Spleen (tissue), 11 donors: ENCODE measurements at regions not wholly inside any gene's neighbourhood (a gene's known extent, or its start where the extent isn't known, plus 50 kb on each side); places are given as distances from the start of the nearest gene placed in this dataset.
A peak's percentile ranks its signal among the peaks of the same experiment; 100 is the strongest.

Source experiments
- DNase-seq: peaks from one replicate; pipeline ENCODE4 v3.0.0-alpha.2; 2020
- H3K27ac ChIP-seq, 8 donors: fragments of 200-600 bp; sonication (generic) in 7 of 8; 1 replicate in 4 of 8; 2 replicates in 4 of 8; pipeline versions ENCODE4 v1.5.0 to v1.8.0; 2016 to 2021; ENCODE audit warnings: inconsistent platforms in 4 of 8, mild to moderate bottlenecking in 4 of 8, moderate library complexity in 1 of 8
- H3K27me3 ChIP-seq, 7 donors: fragments of 200-600 bp; sonication (generic) in 6 of 7; replicated peaks in 1 of 7; 1 replicate in 4 of 7; 2 replicates in 3 of 7; pipeline versions ENCODE4 v1.5.0 to v1.8.0; 2016 to 2021; ENCODE audit warnings: inconsistent platforms in 3 of 7, mild to moderate bottlenecking in 1 of 7
- H3K36me3 ChIP-seq, 6 donors: fragments of 200-600 bp; sonication (generic) in 5 of 6; 1 replicate in 4 of 6; 2 replicates in 2 of 6; pipeline versions ENCODE4 v1.5.0 to v1.8.0; 2016 to 2021; ENCODE audit warnings: inconsistent platforms in 2 of 6
- H3K4me1 ChIP-seq, 6 donors: fragments of 200-600 bp; sonication (generic) in 5 of 6; 1 replicate in 3 of 6; 2 replicates in 3 of 6; pipeline versions ENCODE4 v1.5.0 to v1.8.0; 2016 to 2021; ENCODE audit warnings: inconsistent platforms in 3 of 6
- H3K4me3 ChIP-seq, 8 donors: fragments of 200-600 bp; sonication (generic) in 7 of 8; 1 replicate in 4 of 8; 2 replicates in 4 of 8; pipeline versions ENCODE4 v1.5.0 to v1.8.0; 2016 to 2021; ENCODE audit warnings: inconsistent platforms in 4 of 8, mild to moderate bottlenecking in 4 of 8, moderate library complexity in 2 of 8
- H3K9me3 ChIP-seq, 8 donors: fragments of 200-600 bp; sonication (generic) in 7 of 8; 1 replicate in 4 of 8; 2 replicates in 4 of 8; pipeline versions ENCODE4 v1.5.0 to v1.8.0; 2016 to 2021; ENCODE audit warnings: inconsistent platforms in 4 of 8
- POLR2A ChIP-seq, 3 donors: fragments of 450-650 bp; IDR thresholded peaks; one replicate each; pipeline ENCODE4 v1.5.1; 2017; ENCODE audit warnings: antibody characterized with exemption in 3 of 3, mild to moderate bottlenecking in 1 of 3
- POLR2AphosphoS5 ChIP-seq, 3 donors: sonication (generic); formaldehyde crosslinking; IDR thresholded peaks; one replicate each; pipeline ENCODE4 v1.5.1; 2017; ENCODE audit warnings: antibody characterized with exemption in 3 of 3
- WGBS, 5 donors: extraction: QIAGEN DNeasy Blood & Tissue Kit in 3 of 5; methylation state at CpG; one replicate each; pipeline versions ENCODE4 v1.1.5 to v1.1.7; 2013 to 2018; 5-methylcytosine and 5-hydroxymethylcytosine counted together
- intact Hi-C: fragments of 100-400 bp; cut with DNase I; formaldehyde crosslinking; loops from one replicate; pipeline ENCODE4 v1.15.0; 2023; ENCODE audit warnings: low total_unique reads
- TF ChIP-seq, protein P1 (sequence below), 11 experiments: fragments of 200-600 bp in 7 of 11; fragments of 450-650 bp in 4 of 11; sonication (generic) in 4 of 11; IDR thresholded peaks in 8 of 11; conservative IDR thresholded peaks in 3 of 11; 1 replicate in 7 of 11; 2 replicates in 4 of 11; pipeline versions ENCODE4 v1.4.0 to v1.8.0; 2016 to 2021; ENCODE audit warnings: antibody characterized with exemption in 11 of 11, inconsistent platforms in 4 of 11, mild to moderate bottlenecking in 1 of 11
- donor health status: healthy with polysubstance abuse.
- donor health status: DM: no; HTN: no; CAD: no; lungs with moderate emphysema.
- donor health status: DM: no; HTN: no; CAD: no.
- donor health status: Bipolar disorder and iron deficiency.
- donor health status: healthy.
- donor health status: DM: no; HTN: no; CAD: no.
- donor health status: DM: yes; HTN: yes; CAD: no.

- peaks cover 0 to 14% (median 7%) of the 10 kb centered on the region in 6 donors for H3K4me1 ChIP-seq
- no peaks in the 10 kb centered on the region for H3K36me3 ChIP-seq
- 0 to 2% (median 1%) methylated on average over 27 of the region's 27 CpGs for WGBS, 5 donors
- no peak overlapping the region for H3K27ac ChIP-seq
- no peak for DNase-seq
- TF ChIP-seq POLR2AphosphoS5 (IDR thresholded peaks at IDR 0.05) (no peak), POLR2A (IDR thresholded peaks at IDR 0.05) (no peak)
- TF ChIP-seq, protein P1, sequence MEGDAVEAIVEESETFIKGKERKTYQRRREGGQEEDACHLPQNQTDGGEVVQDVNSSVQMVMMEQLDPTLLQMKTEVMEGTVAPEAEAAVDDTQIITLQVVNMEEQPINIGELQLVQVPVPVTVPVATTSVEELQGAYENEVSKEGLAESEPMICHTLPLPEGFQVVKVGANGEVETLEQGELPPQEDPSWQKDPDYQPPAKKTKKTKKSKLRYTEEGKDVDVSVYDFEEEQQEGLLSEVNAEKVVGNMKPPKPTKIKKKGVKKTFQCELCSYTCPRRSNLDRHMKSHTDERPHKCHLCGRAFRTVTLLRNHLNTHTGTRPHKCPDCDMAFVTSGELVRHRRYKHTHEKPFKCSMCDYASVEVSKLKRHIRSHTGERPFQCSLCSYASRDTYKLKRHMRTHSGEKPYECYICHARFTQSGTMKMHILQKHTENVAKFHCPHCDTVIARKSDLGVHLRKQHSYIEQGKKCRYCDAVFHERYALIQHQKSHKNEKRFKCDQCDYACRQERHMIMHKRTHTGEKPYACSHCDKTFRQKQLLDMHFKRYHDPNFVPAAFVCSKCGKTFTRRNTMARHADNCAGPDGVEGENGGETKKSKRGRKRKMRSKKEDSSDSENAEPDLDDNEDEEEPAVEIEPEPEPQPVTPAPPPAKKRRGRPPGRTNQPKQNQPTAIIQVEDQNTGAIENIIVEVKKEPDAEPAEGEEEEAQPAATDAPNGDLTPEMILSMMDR (IDR thresholded peaks at IDR 0.05 in 8 of 11, conservative IDR thresholded peaks at IDR 0.05 in 3 of 11), result no peak
- intact Hi-C loops, result no loop called here
- peaks cover 0 to 88% (median 27%) of the 10 kb centered on the region in 7 donors for H3K27me3 ChIP-seq
- H3K4me3 ChIP-seq, result peak overlapping the region in 3 of 8 donors; percentile 11 to 54 (median 28)
- peaks cover 0 to 20% (median 0%) of the 10 kb centered on the region in 8 donors for H3K9me3 ChIP-seq
Measured at GRCh38 chr6:27091661-27092315, 155.7 kb upstream of the PRSS16 start.

DNA sequence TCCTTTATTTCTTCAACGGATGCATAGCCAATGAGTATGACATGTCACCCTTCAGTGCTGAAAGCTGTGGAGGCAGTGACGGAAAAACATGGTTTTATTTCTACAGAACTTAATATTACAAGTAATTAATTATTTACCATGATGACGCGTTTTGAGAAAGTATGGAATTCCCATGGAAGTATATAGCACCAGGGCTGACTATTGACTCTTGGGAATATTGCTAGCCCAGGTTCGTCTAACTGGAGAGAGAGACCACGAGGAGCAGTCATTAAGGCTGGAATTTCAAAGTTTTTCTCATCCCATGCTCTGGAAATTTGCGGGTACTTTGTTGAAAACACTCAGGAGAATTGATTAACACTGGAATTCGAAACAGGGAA lies 155.2 kb upstream of the PRSS16 start:
- Histone ChIP-seq H3K9me3 (peaks cover 0 to 20% (median 0%) of the 10 kb centered on the region in 8 donors), H3K36me3 (no peaks in the 10 kb centered on the region), H3K27me3 (peaks cover 0 to 88% (median 27%) of the 10 kb centered on the region in 7 donors), H3K27ac (no peak overlapping the region), H3K4me3 (peak overlapping the region in 2 of 8 donors; percentile 28 to 54), H3K4me1 (peaks cover 0 to 19% (median 11%) of the 10 kb centered on the region in 6 donors)
- intact Hi-C loops, result no loop called here
- 35 to 48% (median 46%) methylated on average over 8 of the region's 8 CpGs for WGBS, 5 donors
- DNase-seq, result no peak
- TF ChIP-seq POLR2A (IDR thresholded peaks at IDR 0.05) (no peak), POLR2AphosphoS5 (IDR thresholded peaks at IDR 0.05) (no peak)
- TF ChIP-seq, protein P1 (IDR thresholded peaks at IDR 0.05 in 8 of 11, conservative IDR thresholded peaks at IDR 0.05 in 3 of 11), result no peak

DNA sequence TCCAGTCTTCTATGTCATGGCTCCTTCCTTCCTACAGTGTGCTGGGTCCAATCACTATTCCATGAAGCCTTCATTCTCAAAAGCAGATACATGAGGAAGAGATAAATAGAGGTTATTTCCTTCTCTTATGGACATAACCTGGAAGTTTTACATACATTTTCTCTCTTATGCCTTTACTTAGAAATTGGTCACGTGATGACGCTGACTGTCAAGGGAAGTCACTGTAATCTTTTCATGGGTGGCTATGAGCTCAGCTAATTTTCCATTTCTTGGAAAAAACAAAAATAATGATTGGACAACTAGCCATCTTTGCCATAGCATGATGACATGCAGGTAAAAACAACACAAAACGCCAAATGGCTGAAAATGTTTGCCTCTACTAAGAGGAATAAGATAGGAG lies 151.6 kb upstream of the PRSS16 start:
- intact Hi-C loops, result no loop called here
- 85 to 90% (median 87%) methylated on average over 3 of the region's 3 CpGs for WGBS, 5 donors
- no peaks in the 10 kb centered on the region for H3K36me3 ChIP-seq
- H3K27ac ChIP-seq, result no peak overlapping the region
- no peak for DNase-seq
- H3K4me3 ChIP-seq, result no peak overlapping the region
- H3K4me1 ChIP-seq, result peaks cover 0 to 21% (median 11%) of the 10 kb centered on the region in 6 donors
- no peak for TF ChIP-seq POLR2A (IDR thresholded peaks at IDR 0.05)
- TF ChIP-seq, protein P1 (IDR thresholded peaks at IDR 0.05 in 8 of 11, conservative IDR thresholded peaks at IDR 0.05 in 3 of 11), result no peak
- TF ChIP-seq POLR2AphosphoS5 (IDR thresholded peaks at IDR 0.05), result no peak
- H3K27me3 ChIP-seq, result peaks cover 0 to 74% (median 35%) of the 10 kb centered on the region in 7 donors
- H3K9me3 ChIP-seq, result peaks cover 0 to 14% (median 0%) of the 10 kb centered on the region in 8 donors

DNA sequence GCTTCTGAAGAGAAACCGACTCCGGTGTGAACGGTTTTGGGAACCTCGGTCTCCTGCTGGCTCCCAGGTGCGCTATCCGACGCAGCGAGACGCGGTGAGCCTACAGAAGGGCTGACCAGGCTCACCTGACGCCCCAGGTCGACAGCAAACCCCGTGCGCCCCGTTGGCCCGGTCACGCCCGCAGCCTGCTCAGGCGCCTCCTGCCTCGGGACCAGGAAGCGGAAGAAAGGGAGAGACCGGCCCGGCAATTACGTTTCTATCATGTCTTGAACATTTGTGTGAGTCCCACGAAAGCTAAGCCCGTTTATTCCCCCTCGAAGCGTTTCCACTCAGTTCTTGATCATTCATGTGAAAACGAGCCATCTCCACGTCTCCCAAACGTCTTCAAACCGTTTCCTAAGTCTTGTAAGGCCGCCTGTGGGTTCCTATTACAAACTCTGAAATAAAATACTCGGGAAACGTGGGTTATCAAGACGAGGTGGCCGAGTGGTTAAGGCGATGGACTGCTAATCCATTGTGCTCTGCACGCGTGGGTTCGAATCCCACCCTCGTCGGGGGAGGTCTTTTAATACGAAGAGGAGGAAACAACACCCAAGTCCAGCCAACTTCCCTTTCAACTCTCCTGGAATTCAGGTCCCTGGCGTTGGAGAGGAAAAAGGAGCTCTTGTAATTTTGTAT lies 150.5 kb upstream of the PRSS16 start:
- Histone ChIP-seq H3K9me3 (peaks cover 0 to 6% (median 0%) of the 10 kb centered on the region in 8 donors), H3K27ac (no peak overlapping the region), H3K27me3 (peaks cover 0 to 63% (median 29%) of the 10 kb centered on the region in 7 donors), H3K4me1 (peaks cover 0 to 15% (median 9%) of the 10 kb centered on the region in 6 donors), H3K36me3 (no peaks in the 10 kb centered on the region), H3K4me3 (peak overlapping the region; percentile 16 to 67 (median 34))
- DNase-seq, result no peak
- TF ChIP-seq, protein P1 (IDR thresholded peaks at IDR 0.05 in 8 of 11, conservative IDR thresholded peaks at IDR 0.05 in 3 of 11), result no peak
- TF ChIP-seq POLR2AphosphoS5 (IDR thresholded peaks at IDR 0.05), result peak in 2 of 3 donors; percentile 37 to 53
- 1 to 4% (median 3%) methylated on average over 34 to 45 of the region's 45 CpGs for WGBS, 5 donors
- intact Hi-C loops, result no loop called here
